GM12891 (cell line): ENCODE measurements at regions not wholly inside any gene's neighbourhood (a gene's known extent, or its start where the extent isn't known, plus 50 kb on each side); places are given as distances from the start of the nearest gene placed in this dataset.

ENCODE experiments used
- POLR2A ChIP-seq: IDR thresholded peaks from 2 replicates; pipeline ENCODE4 v1.6.1; 2011; ENCODE audit warnings: low read depth, low read length, control low read depth
- POLR2AphosphoS5 ChIP-seq: IDR thresholded peaks from 2 replicates; pipeline ENCODE4 v1.6.1; 2011; ENCODE audit warnings: low read depth, low read length, control low read depth
- SPI1 ChIP-seq: IDR thresholded peaks from 2 replicates; pipeline ENCODE4 v1.6.1; 2011; ENCODE audit warnings: low read depth, low read length, control low read depth
- TAF1 ChIP-seq: IDR thresholded peaks from 2 replicates; pipeline ENCODE4 v1.6.1; 2011; ENCODE audit warnings: low read depth, low read length, control low read depth

GRCh38 chr9:79382044-79382443, 189.7 kb upstream of the TLE4 start:
- TF ChIP-seq TAF1 (no peak), POLR2AphosphoS5 (no peak), POLR2A (no peak), SPI1 (no peak)
